ENCODE measurements at regions not wholly inside any gene's neighbourhood (a gene's known extent, or its start where the extent isn't known, plus 50 kb on each side); places are given as distances from the start of the nearest gene placed in this dataset.

DNA sequence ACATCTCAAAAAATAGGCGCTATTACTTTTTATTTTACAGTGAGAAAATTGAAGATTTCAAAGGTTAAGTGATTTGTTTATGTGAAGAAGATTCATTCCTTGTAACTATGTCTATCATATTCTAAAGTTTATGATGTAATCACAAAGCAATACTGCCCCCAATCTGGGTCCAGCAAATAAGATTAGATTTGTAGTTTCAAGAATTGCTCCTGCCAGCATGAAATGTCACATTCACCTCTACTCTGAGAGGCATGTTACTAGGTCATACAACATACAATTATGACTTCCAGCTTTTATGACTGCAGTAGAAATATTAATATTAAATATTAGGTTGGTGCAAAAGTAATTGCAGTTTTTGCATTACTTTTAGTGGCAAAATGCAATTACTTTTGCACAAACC is 976.2 kb downstream of the FSTL5 start:
- no peak for TF ChIP-seq POLR2A (IDR thresholded peaks at IDR 0.05)
- TF ChIP-seq, protein P1, sequence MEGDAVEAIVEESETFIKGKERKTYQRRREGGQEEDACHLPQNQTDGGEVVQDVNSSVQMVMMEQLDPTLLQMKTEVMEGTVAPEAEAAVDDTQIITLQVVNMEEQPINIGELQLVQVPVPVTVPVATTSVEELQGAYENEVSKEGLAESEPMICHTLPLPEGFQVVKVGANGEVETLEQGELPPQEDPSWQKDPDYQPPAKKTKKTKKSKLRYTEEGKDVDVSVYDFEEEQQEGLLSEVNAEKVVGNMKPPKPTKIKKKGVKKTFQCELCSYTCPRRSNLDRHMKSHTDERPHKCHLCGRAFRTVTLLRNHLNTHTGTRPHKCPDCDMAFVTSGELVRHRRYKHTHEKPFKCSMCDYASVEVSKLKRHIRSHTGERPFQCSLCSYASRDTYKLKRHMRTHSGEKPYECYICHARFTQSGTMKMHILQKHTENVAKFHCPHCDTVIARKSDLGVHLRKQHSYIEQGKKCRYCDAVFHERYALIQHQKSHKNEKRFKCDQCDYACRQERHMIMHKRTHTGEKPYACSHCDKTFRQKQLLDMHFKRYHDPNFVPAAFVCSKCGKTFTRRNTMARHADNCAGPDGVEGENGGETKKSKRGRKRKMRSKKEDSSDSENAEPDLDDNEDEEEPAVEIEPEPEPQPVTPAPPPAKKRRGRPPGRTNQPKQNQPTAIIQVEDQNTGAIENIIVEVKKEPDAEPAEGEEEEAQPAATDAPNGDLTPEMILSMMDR (IDR thresholded peaks at IDR 0.05) = no peak
